ENCODE measurements at regions not wholly inside any gene's neighbourhood (a gene's known extent, or its start where the extent isn't known, plus 50 kb on each side); places are given as distances from the start of the nearest gene placed in this dataset.

GRCh38 chr2:147471126-147471525 is 373.7 kb upstream of the ACVR2A start:
- Histone ChIP-seq H3K9me3 (no peaks in the 10 kb centered on the region), H3K36me3 (ENCODE audit: low read depth) (no peaks in the 10 kb centered on the region), H3K4me3 (no peak overlapping the region), H3K4me1 (ENCODE audit: low read depth) (no peaks in the 10 kb centered on the region)
- TF ChIP-seq, protein P1, sequence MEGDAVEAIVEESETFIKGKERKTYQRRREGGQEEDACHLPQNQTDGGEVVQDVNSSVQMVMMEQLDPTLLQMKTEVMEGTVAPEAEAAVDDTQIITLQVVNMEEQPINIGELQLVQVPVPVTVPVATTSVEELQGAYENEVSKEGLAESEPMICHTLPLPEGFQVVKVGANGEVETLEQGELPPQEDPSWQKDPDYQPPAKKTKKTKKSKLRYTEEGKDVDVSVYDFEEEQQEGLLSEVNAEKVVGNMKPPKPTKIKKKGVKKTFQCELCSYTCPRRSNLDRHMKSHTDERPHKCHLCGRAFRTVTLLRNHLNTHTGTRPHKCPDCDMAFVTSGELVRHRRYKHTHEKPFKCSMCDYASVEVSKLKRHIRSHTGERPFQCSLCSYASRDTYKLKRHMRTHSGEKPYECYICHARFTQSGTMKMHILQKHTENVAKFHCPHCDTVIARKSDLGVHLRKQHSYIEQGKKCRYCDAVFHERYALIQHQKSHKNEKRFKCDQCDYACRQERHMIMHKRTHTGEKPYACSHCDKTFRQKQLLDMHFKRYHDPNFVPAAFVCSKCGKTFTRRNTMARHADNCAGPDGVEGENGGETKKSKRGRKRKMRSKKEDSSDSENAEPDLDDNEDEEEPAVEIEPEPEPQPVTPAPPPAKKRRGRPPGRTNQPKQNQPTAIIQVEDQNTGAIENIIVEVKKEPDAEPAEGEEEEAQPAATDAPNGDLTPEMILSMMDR (IDR thresholded peaks at IDR 0.05) = no peak
- DNase-seq (no peak), ATAC-seq (no peak)
- intact Hi-C loops (cut with DNase I, micrococcal nuclease) = no loop called here

DNA sequence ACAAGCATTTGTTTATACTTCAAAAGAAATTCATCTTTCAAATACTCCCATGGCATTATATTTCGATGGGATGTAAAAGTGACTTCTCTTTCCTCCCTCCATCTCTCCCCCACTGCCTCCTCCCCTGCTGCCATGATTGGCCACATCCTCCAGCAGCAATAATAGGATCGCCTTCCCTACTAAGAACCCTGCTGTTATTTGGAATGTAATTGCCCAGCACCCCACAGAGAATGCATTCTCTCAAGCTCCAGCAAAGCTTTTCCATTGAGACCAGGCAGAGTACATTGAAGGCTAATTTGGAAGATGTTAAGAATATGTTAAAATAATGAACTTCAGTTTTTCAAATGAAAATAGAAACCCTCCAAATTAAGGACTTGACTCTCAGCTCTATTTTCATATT is 375.4 kb upstream of the ACVR2A start:
- H3K4me3 ChIP-seq = no peak overlapping the region
- H3K36me3 ChIP-seq (ENCODE audit: low read depth) = no peaks in the 10 kb centered on the region
- H3K9me3 ChIP-seq = no peaks in the 10 kb centered on the region
- ATAC-seq (no peak), DNase-seq (no peak)
- no peaks in the 10 kb centered on the region for H3K4me1 ChIP-seq (ENCODE audit: low read depth)
- intact Hi-C loops (cut with DNase I, micrococcal nuclease) = no loop called here
- TF ChIP-seq, protein P1 (IDR thresholded peaks at IDR 0.05) = no peak

DNA sequence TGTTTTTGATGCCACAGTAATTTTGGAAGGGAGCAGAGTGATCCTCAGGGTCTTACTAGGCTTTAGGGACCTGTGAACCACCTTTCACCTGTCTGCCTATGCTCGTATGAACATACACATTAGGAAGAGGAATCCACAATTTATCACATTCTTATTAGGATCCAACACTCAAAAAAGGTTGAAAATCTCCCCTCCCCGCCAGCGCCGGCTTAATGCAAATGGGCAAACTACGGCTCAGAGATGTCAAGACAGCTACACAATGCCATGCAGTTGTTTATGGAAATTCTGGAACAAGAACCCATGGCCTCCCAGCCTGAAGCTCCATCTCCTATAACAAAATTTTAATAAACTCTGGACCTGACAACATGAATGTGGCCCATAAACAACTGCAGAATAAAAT is 375.9 kb upstream of the ACVR2A start:
- H3K9me3 ChIP-seq = no peaks in the 10 kb centered on the region
- intact Hi-C loops (cut with DNase I, micrococcal nuclease) = no loop called here
- H3K36me3 ChIP-seq (ENCODE audit: low read depth) = no peaks in the 10 kb centered on the region
- DNase-seq (no peak), ATAC-seq (no peak)
- TF ChIP-seq, protein P1 (IDR thresholded peaks at IDR 0.05) = no peak
- no peaks in the 10 kb centered on the region for H3K4me1 ChIP-seq (ENCODE audit: low read depth)
- no peak overlapping the region for H3K4me3 ChIP-seq

DNA sequence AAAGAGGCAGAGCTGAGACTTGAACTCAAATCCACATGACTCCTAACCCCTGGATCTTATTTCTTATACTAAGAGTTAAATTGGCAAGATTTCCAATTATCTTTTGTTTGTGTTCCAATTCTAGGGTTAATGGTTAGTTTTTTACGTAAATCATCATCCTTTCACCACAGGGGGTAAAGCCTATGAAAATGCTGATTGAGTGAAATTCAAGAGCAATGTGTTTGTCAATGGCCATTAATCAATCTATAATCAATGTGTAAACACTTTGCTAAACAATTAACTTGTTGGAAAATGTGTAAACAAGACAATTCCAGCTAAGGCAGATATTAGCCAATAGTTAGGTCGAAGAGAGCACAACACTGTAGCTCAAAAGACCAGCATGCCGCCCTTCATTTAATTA is 376.5 kb upstream of the ACVR2A start:
- DNase-seq (no peak), ATAC-seq (no peak)
- intact Hi-C loops (cut with DNase I, micrococcal nuclease) = no loop called here
- no peaks in the 10 kb centered on the region for H3K9me3 ChIP-seq
- H3K36me3 ChIP-seq (ENCODE audit: low read depth) = no peaks in the 10 kb centered on the region
- TF ChIP-seq, protein P1 (IDR thresholded peaks at IDR 0.05) = no peak
- H3K4me3 ChIP-seq = no peak overlapping the region
- H3K4me1 ChIP-seq (ENCODE audit: low read depth) = no peaks in the 10 kb centered on the region

DNA sequence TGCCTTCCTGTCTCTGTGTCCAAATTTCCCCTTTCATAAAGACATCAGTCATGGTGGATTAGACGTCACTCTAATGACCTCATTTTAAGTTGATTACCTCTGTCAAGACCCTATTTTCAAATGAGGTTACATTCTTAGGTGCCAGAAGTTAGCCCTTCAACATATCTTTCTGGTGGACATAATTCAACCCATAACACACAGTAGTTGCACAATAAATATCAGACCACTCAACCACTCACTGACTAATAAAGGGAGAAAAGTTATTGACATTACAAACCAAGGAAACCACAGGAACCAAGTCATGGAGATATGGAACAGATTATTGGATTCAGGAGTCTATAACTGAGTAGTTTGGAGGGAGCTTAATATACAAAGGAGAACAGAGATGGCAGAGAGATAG is 377.4 kb upstream of the ACVR2A start:
- DNase-seq = no peak
- Histone ChIP-seq H3K36me3 (ENCODE audit: low read depth) (no peaks in the 10 kb centered on the region), H3K4me3 (no peak overlapping the region), H3K4me1 (ENCODE audit: low read depth) (no peaks in the 10 kb centered on the region), H3K9me3 (no peaks in the 10 kb centered on the region)
- ATAC-seq = no peak
- TF ChIP-seq, protein P1 (IDR thresholded peaks at IDR 0.05) = no peak
- intact Hi-C loops (cut with DNase I, micrococcal nuclease) = no loop called here

DNA sequence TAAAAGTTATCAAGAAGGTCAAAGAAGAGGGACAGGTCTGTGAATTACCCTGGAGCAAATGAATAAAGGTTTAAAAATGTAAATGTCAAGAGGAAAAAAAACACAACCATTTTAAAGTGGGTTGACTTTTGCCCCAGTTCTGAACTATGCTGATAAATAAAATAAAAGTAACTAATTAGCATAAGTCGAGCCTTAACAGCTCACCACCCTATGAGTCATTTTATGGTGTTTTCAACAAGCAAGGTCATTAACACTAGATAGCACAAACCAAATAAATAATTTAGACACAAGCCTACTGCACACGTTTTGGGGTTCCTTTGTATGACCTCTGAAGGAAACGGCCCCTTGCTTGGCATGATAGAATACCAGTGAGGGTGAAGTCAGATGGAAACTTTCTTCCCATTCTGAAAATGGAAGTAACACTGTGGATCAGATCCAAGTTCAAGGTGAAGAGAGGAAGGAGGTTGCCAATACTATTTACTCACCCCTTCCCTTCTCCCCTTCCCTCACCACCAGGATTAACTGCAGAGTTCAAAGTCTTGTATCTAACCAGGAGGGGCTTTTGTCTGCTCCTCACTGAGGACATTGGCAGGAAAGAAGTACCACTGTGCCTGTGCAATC is 380.0 kb upstream of the ACVR2A start:
- Histone ChIP-seq H3K4me3 (no peak overlapping the region), H3K36me3 (ENCODE audit: low read depth) (no peaks in the 10 kb centered on the region), H3K4me1 (ENCODE audit: low read depth) (no peaks in the 10 kb centered on the region), H3K9me3 (no peaks in the 10 kb centered on the region)
- intact Hi-C loops (cut with DNase I, micrococcal nuclease) = no loop called here
- TF ChIP-seq, protein P1 (IDR thresholded peaks at IDR 0.05) = no peak
- no peak for DNase-seq
- ATAC-seq = peak; percentile 57

Measured in mucosa of descending colon (tissue), 3 donors.